Keratinocyte (primary cell): ENCODE measurements at regions not wholly inside any gene's neighbourhood (a gene's known extent, or its start where the extent isn't known, plus 50 kb on each side); places are given as distances from the start of the nearest gene placed in this dataset.

Experiments used
- DNase-seq: peaks from one replicate; pipeline ENCODE4 v3.0.0-alpha.2; 2011; ENCODE audit warnings: low read depth, missing footprints, low spot score
- FAIRE-seq: peaks from 2 replicates; lab custom pipeline; 2011; peaks lifted over from hg19 to GRCh38; lab: Jason Lieb, UNC
- H2AFZ ChIP-seq: 2 replicates; pipeline ENCODE4 v1.6.0; 2012; ENCODE audit warnings: low read length, control low read depth, inconsistent platforms; ENCODE audit not compliant: control insufficient read depth
- H3K27ac ChIP-seq: 2 replicates; pipeline ENCODE4 v1.5.1; 2011; ENCODE audit warnings: low read length; ENCODE audit not compliant: control insufficient read depth, insufficient read depth
- H3K27me3 ChIP-seq: 3 replicates; pipeline ENCODE4 v1.6.0; 2011; ENCODE audit warnings: low read length; ENCODE audit not compliant: control insufficient read depth, insufficient read depth; ENCODE audit errors: extremely low read depth
- H3K36me3 ChIP-seq, 2 experiments: 2 replicates in 1 of 2; 3 replicates in 1 of 2; pipeline ENCODE4 v1.5.1; 2011; ENCODE audit warnings: low read length in 2 of 2, mild to moderate bottlenecking in 1 of 2; ENCODE audit not compliant: control insufficient read depth in 2 of 2, insufficient read depth in 2 of 2; ENCODE audit errors: extremely low read depth in 1 of 2
- H3K4me1 ChIP-seq: 3 replicates; pipeline ENCODE4 v1.5.1; 2011; ENCODE audit warnings: low read length; ENCODE audit not compliant: control insufficient read depth, insufficient read depth; ENCODE audit errors: extremely low read depth
- H3K4me2 ChIP-seq: 3 replicates; pipeline ENCODE4 v1.6.0; 2011; ENCODE audit warnings: low read depth, low read length; ENCODE audit not compliant: control insufficient read depth, insufficient read depth; ENCODE audit errors: extremely low read depth
- H3K4me3 ChIP-seq, 3 experiments: fragments of 200-600 bp in 1 of 3; sonication (generic) in 1 of 3; 2 replicates in 2 of 3; 3 replicates in 1 of 3; pipeline ENCODE4 v1.5.1; 2011 to 2016; ENCODE audit warnings: low read length in 3 of 3, mild to moderate bottlenecking in 3 of 3, control low read depth in 2 of 3, inconsistent platforms in 1 of 3, low read depth in 1 of 3, mixed read lengths in 1 of 3, mixed run types in 1 of 3, moderate library complexity in 1 of 3; ENCODE audit not compliant: control insufficient read depth in 2 of 3, insufficient read depth in 2 of 3; ENCODE audit errors: extremely low read depth in 1 of 3
- H3K79me2 ChIP-seq: 2 replicates; pipeline ENCODE4 v1.6.0; 2012; ENCODE audit warnings: low read length; ENCODE audit not compliant: control insufficient read depth, insufficient read depth
- H3K9ac ChIP-seq: 3 replicates; pipeline ENCODE4 v1.6.0; 2011; ENCODE audit warnings: low read length; ENCODE audit not compliant: control insufficient read depth, insufficient read depth; ENCODE audit errors: extremely low read depth
- H3K9me1 ChIP-seq: 3 replicates; pipeline ENCODE4 v1.6.0; 2011; ENCODE audit warnings: low read length; ENCODE audit not compliant: control insufficient read depth, insufficient read depth; ENCODE audit errors: extremely low read depth
- H3K9me3 ChIP-seq: 2 replicates; pipeline ENCODE4 v1.5.1; 2012; ENCODE audit warnings: low read depth, low read length; ENCODE audit not compliant: control insufficient read depth
- H4K20me1 ChIP-seq: 3 replicates; pipeline ENCODE4 v1.6.0; 2011; ENCODE audit warnings: low read length; ENCODE audit not compliant: control insufficient read depth, insufficient read depth; ENCODE audit errors: extremely low read depth
- CTCF ChIP-seq, 3 experiments: IDR thresholded peaks in 1 of 3; conservative IDR thresholded peaks in 1 of 3; optimal IDR thresholded peaks in 1 of 3; 2 replicates in 2 of 3; 3 replicates in 1 of 3; pipeline versions ENCODE3 to v1.5.1; 2011; ENCODE audit warnings: low read length in 3 of 3, mild to moderate bottlenecking in 3 of 3, moderate library complexity in 2 of 3, control low read depth in 1 of 3, inconsistent platforms in 1 of 3; ENCODE audit not compliant: insufficient read depth in 2 of 3; ENCODE audit errors: extremely low read depth in 1 of 3
- EZH2 ChIP-seq: IDR thresholded peaks from one replicate; pipeline ENCODE4 v1.6.1; 2012; ENCODE audit warnings: inconsistent platforms, mild to moderate bottlenecking, low read length, moderate library complexity
- dilution Hi-C: fragments of 300-500 bp; cut with MboI; formaldehyde crosslinking; loops from one replicate; pipeline ENCODE4 v1.7.0; 2020; ENCODE audit warnings: low sequenced_read_pairs; ENCODE audit not compliant: extremely low pct_ligation_motif_present

GRCh38 chr4:182147391-182147790, 95.8 kb upstream of the TENM3 start:
- Histone ChIP-seq H3K9me1 (no peaks in the 10 kb centered on the region), H3K27ac (no peak overlapping the region), H3K36me3 (no peaks in the 10 kb centered on the region), H2AFZ (no peak overlapping the region), H4K20me1 (no peaks in the 10 kb centered on the region), H3K79me2 (peaks cover 70% of the 10 kb centered on the region), H3K9ac (no peak overlapping the region), H3K4me2 (peak overlapping the region; percentile 24), H3K4me1 (peaks cover 20% of the 10 kb centered on the region), H3K4me3 (peak overlapping the region in 1 of 3 experiments; percentile 12), H3K27me3 (no peaks in the 10 kb centered on the region), H3K9me3 (no peaks in the 10 kb centered on the region)
- DNase-seq = no peak
- no peak for FAIRE-seq
- dilution Hi-C loops = no loop called here
- TF ChIP-seq EZH2 (no peak), CTCF (optimal IDR thresholded peaks at IDR 0.05 in 1 of 3, IDR thresholded peaks at IDR 0.05 in 1 of 3, conservative IDR thresholded peaks at IDR 0.05 in 1 of 3; ENCODE audit: extremely low read depth in 1 of 3, insufficient read depth in 2 of 3, low read length in 3 of 3) (no peak)

GRCh38 chr4:182150645-182151044, 92.6 kb upstream of the TENM3 start:
- dilution Hi-C loops = no loop called here
- H3K9ac ChIP-seq = no peak overlapping the region
- TF ChIP-seq EZH2 (no peak), CTCF (optimal IDR thresholded peaks at IDR 0.05 in 1 of 3, IDR thresholded peaks at IDR 0.05 in 1 of 3, conservative IDR thresholded peaks at IDR 0.05 in 1 of 3; ENCODE audit: extremely low read depth in 1 of 3, insufficient read depth in 2 of 3, low read length in 3 of 3) (no peak)
- no peak overlapping the region for H2AFZ ChIP-seq
- no peaks in the 10 kb centered on the region for H3K27me3 ChIP-seq
- no peak overlapping the region for H3K4me2 ChIP-seq
- H3K4me3 ChIP-seq = no peak overlapping the region
- FAIRE-seq (no peak), DNase-seq (no peak)
- H3K9me3 ChIP-seq = no peaks in the 10 kb centered on the region
- H3K9me1 ChIP-seq = no peaks in the 10 kb centered on the region
- no peaks in the 10 kb centered on the region for H3K36me3 ChIP-seq
- no peak overlapping the region for H3K27ac ChIP-seq
- no peaks in the 10 kb centered on the region for H4K20me1 ChIP-seq
- H3K4me1 ChIP-seq = peaks cover 17% of the 10 kb centered on the region
- H3K79me2 ChIP-seq = peaks cover 67% of the 10 kb centered on the region
